Fibroblast of lung (primary cell): ENCODE measurements at regions not wholly inside any gene's neighbourhood (a gene's known extent, or its start where the extent isn't known, plus 50 kb on each side); places are given as distances from the start of the nearest gene placed in this dataset.

Source experiments
- EZH2 ChIP-seq: IDR thresholded peaks from 2 replicates; pipeline ENCODE4 v1.5.1; 2012; ENCODE audit warnings: low read length, control low read depth, mild to moderate bottlenecking; ENCODE audit errors: missing control alignments
- TF ChIP-seq, protein P1 (sequence below), 2 donors: IDR thresholded peaks in 1 of 2; conservative IDR thresholded peaks in 1 of 2; 1 replicate in 1 of 2; 2 replicates in 1 of 2; pipeline ENCODE4 v1.5.1; 2011 to 2012; ENCODE audit warnings: low read length in 2 of 2, control low read depth in 1 of 2, inconsistent platforms in 1 of 2, low read depth in 1 of 2, mild to moderate bottlenecking in 1 of 2

DNA sequence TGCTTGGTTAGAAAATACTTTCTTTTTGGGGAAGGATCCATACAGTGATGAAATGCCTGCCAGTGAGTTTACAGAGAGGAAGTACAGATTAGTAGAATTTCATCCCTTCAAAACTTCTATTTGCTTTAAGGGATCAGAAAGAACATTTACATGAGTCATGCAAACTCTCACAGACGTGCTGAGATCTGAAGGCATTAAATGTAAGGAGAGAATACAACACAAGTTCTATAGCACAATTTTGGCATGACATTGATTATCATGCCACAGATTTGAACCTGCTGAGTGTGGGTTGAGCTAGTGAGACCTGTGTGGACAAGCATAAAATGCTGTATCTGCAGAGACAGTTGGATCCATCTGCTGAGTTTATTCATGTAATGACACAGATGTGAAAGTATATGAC lies 613.6 kb upstream of the SEMA6A start:
- TF ChIP-seq, protein P1, sequence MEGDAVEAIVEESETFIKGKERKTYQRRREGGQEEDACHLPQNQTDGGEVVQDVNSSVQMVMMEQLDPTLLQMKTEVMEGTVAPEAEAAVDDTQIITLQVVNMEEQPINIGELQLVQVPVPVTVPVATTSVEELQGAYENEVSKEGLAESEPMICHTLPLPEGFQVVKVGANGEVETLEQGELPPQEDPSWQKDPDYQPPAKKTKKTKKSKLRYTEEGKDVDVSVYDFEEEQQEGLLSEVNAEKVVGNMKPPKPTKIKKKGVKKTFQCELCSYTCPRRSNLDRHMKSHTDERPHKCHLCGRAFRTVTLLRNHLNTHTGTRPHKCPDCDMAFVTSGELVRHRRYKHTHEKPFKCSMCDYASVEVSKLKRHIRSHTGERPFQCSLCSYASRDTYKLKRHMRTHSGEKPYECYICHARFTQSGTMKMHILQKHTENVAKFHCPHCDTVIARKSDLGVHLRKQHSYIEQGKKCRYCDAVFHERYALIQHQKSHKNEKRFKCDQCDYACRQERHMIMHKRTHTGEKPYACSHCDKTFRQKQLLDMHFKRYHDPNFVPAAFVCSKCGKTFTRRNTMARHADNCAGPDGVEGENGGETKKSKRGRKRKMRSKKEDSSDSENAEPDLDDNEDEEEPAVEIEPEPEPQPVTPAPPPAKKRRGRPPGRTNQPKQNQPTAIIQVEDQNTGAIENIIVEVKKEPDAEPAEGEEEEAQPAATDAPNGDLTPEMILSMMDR (conservative IDR thresholded peaks at IDR 0.05 in 1 of 2, IDR thresholded peaks at IDR 0.05 in 1 of 2; ENCODE audit: low read depth in 1 of 2, low read length in 2 of 2): no peak
- TF ChIP-seq EZH2: no peak
